ENCODE measurements at regions not wholly inside any gene's neighbourhood (a gene's known extent, or its start where the extent isn't known, plus 50 kb on each side); places are given as distances from the start of the nearest gene placed in this dataset.

GRCh38 chr5:61906820-61907219 lies 399.2 kb upstream of the KIF2A start:
- H3K4me1 ChIP-seq (ENCODE audit: control insufficient read depth, insufficient read depth, low read length): no peaks in the 10 kb centered on the region
- H3K9me3 ChIP-seq (ENCODE audit: control insufficient read depth, insufficient read depth, low read length): no peaks in the 10 kb centered on the region
- no peak overlapping the region for H3K4me3 ChIP-seq (ENCODE audit: low read depth, low read length)
- H3K36me3 ChIP-seq (ENCODE audit: control insufficient read depth, insufficient read depth, low read length): no peaks in the 10 kb centered on the region
- no peak overlapping the region for H3K27ac ChIP-seq (ENCODE audit: low read depth, low read length)
- no peak overlapping the region for H3K9ac ChIP-seq (ENCODE audit: low read depth, low read length)
- H3K27me3 ChIP-seq (ENCODE audit: control insufficient read depth, insufficient read depth, low read length): no peaks in the 10 kb centered on the region

DNA sequence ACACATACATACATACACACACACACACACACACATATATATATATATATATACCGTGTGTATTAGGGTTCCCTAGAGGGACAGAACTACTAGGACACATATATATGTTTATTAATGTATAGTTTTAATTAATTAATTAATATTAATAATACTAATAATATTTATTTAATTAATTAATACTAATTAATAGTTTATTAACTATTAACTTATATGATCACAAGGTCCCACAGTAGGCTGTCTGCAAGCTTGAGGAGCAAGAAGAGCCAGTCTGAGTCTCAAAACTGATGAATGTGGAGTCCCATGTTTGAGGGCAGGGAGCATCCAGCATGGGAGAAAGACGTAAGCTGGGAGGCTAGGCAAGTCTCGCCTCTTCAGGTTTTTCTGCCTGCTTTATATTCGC lies 398.0 kb upstream of the KIF2A start:
- Histone ChIP-seq H3K27ac (ENCODE audit: low read depth, low read length) (no peak overlapping the region), H3K4me1 (ENCODE audit: control insufficient read depth, insufficient read depth, low read length) (no peaks in the 10 kb centered on the region), H3K4me3 (ENCODE audit: low read depth, low read length) (no peak overlapping the region), H3K9me3 (ENCODE audit: control insufficient read depth, insufficient read depth, low read length) (peaks cover 7% of the 10 kb centered on the region; the same call in 1 of the 2 replicates), H3K36me3 (ENCODE audit: control insufficient read depth, insufficient read depth, low read length) (no peaks in the 10 kb centered on the region), H3K9ac (ENCODE audit: low read depth, low read length) (no peak overlapping the region), H3K27me3 (ENCODE audit: control insufficient read depth, insufficient read depth, low read length) (no peaks in the 10 kb centered on the region)

DNA sequence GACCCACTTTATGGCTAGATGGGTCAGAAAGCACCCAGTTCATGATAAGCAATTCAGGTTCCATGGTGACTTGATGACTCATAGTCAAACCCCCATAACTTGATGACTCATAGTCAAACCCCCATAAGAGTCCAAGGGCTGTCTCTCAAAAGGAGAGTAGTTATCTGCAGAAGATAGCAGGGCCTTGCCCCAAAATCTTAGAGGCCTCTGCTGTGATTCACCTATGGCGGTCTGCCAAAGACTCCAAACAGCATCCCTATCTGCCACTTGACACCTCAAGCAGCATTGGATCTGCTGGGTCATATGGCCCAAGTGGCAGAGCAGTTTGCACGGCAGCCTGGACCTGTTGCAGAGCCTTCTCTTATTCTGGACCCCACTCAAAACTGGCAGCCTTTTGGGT lies 395.2 kb upstream of the KIF2A start:
- H3K4me3 ChIP-seq (ENCODE audit: low read depth, low read length): no peak overlapping the region
- no peaks in the 10 kb centered on the region for H3K27me3 ChIP-seq (ENCODE audit: control insufficient read depth, insufficient read depth, low read length)
- no peak overlapping the region for H3K9ac ChIP-seq (ENCODE audit: low read depth, low read length)
- no peak overlapping the region for H3K27ac ChIP-seq (ENCODE audit: low read depth, low read length)
- peaks cover 7% of the 10 kb centered on the region; the same call in 1 of the 2 replicates for H3K9me3 ChIP-seq (ENCODE audit: control insufficient read depth, insufficient read depth, low read length)
- no peaks in the 10 kb centered on the region for H3K4me1 ChIP-seq (ENCODE audit: control insufficient read depth, insufficient read depth, low read length)
- H3K36me3 ChIP-seq (ENCODE audit: control insufficient read depth, insufficient read depth, low read length): no peaks in the 10 kb centered on the region

GRCh38 chr5:61912559-61912958 lies 393.4 kb upstream of the KIF2A start:
- Histone ChIP-seq H3K36me3 (ENCODE audit: control insufficient read depth, insufficient read depth, low read length) (no peaks in the 10 kb centered on the region), H3K9me3 (ENCODE audit: control insufficient read depth, insufficient read depth, low read length) (peaks cover 7% of the 10 kb centered on the region; the same call in 1 of the 2 replicates), H3K27me3 (ENCODE audit: control insufficient read depth, insufficient read depth, low read length) (no peaks in the 10 kb centered on the region), H3K9ac (ENCODE audit: low read depth, low read length) (no peak overlapping the region), H3K27ac (ENCODE audit: low read depth, low read length) (no peak overlapping the region), H3K4me1 (ENCODE audit: control insufficient read depth, insufficient read depth, low read length) (no peaks in the 10 kb centered on the region), H3K4me3 (ENCODE audit: low read depth, low read length) (no peak overlapping the region)

DNA sequence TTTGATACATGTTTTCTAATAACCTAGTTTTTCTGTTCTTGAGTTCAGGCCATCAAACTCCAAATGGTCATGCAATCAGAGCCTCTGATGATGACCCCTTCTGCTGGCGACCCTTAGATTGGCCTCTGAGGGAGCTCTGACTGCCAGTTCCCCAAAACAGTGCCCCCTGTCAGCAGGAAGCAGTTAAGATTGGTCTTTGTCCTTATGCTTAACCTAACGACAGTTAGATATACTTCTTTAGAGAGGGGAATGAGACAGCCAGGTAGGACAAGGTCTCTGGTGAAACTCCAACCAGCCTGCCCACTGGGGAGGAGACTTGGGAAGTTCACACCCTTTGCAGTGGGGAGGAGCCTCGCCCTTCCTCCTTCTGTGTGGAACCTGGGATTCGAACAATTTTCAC lies 390.4 kb upstream of the KIF2A start:
- peaks cover 7% of the 10 kb centered on the region; the same call in 1 of the 2 replicates for H3K9me3 ChIP-seq (ENCODE audit: control insufficient read depth, insufficient read depth, low read length)
- H3K27ac ChIP-seq (ENCODE audit: low read depth, low read length): no peak overlapping the region
- H3K4me3 ChIP-seq (ENCODE audit: low read depth, low read length): no peak overlapping the region

GRCh38 chr5:61916621-61917620 lies 389.1 kb upstream of the KIF2A start:
- Histone ChIP-seq H3K4me3 (ENCODE audit: low read depth, low read length) (no peak overlapping the region), H3K9me3 (ENCODE audit: control insufficient read depth, insufficient read depth, low read length) (peaks cover 7% of the 10 kb centered on the region; the same call in 1 of the 2 replicates), H3K27ac (ENCODE audit: low read depth, low read length) (no peak overlapping the region), H3K36me3 (ENCODE audit: control insufficient read depth, insufficient read depth, low read length) (no peaks in the 10 kb centered on the region), H3K27me3 (ENCODE audit: control insufficient read depth, insufficient read depth, low read length) (no peaks in the 10 kb centered on the region), H3K4me1 (ENCODE audit: control insufficient read depth, insufficient read depth, low read length) (no peaks in the 10 kb centered on the region), H3K9ac (ENCODE audit: low read depth, low read length) (no peak overlapping the region)

More for the DNA sequence above, 390.4 kb upstream of the KIF2A start:
- H3K4me1 ChIP-seq (ENCODE audit: control insufficient read depth, insufficient read depth, low read length): no peaks in the 10 kb centered on the region
- no peaks in the 10 kb centered on the region for H3K27me3 ChIP-seq (ENCODE audit: control insufficient read depth, insufficient read depth, low read length)
- H3K36me3 ChIP-seq (ENCODE audit: control insufficient read depth, insufficient read depth, low read length): no peaks in the 10 kb centered on the region
- H3K9ac ChIP-seq (ENCODE audit: low read depth, low read length): no peak overlapping the region

DNA sequence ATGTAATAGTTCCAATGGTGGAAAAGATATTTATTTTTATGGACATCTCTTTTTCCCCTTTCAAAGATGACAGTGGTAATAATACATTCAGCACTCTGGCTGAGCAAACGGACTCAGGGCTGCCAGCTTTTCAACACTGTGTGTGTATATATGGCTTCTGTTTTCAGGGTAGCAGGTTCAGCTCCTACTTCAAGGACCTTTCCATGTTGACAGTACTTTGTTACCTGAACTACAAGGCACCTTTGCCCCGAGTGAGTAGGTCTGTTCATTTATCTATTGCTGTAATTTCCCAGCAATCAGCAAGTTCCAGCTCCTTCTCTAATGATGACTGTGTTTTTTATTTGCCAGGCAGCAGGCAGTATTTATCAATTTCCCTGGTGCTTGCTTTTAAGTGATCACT lies 387.4 kb upstream of the KIF2A start:
- H3K36me3 ChIP-seq (ENCODE audit: control insufficient read depth, insufficient read depth, low read length): no peaks in the 10 kb centered on the region
- no peak overlapping the region for H3K9ac ChIP-seq (ENCODE audit: low read depth, low read length)
- H3K4me1 ChIP-seq (ENCODE audit: control insufficient read depth, insufficient read depth, low read length): no peaks in the 10 kb centered on the region
- no peaks in the 10 kb centered on the region for H3K9me3 ChIP-seq (ENCODE audit: control insufficient read depth, insufficient read depth, low read length)
- no peaks in the 10 kb centered on the region for H3K27me3 ChIP-seq (ENCODE audit: control insufficient read depth, insufficient read depth, low read length)
- H3K27ac ChIP-seq (ENCODE audit: low read depth, low read length): no peak overlapping the region
- H3K4me3 ChIP-seq (ENCODE audit: low read depth, low read length): no peak overlapping the region

DNA sequence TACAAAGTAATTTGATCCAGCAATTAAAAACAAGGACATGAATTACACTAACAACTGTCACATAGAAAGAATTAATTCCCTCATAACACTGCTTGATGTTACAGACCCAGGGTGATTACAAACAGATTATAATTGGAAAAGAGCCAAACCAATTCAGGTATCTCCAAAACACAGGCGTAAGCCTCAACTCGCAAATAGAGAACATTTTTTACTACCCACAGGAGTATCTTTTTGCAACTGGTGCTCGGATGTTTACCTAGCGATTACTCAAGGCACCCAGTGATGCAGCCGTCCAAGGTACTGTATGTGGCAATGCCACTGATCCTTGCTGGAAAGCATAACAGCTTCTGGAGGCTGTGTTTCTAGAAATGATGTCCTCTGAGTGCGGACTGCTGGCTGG lies 386.1 kb upstream of the KIF2A start:
- Histone ChIP-seq H3K4me3 (ENCODE audit: low read depth, low read length) (no peak overlapping the region), H3K27me3 (ENCODE audit: control insufficient read depth, insufficient read depth, low read length) (no peaks in the 10 kb centered on the region), H3K9ac (ENCODE audit: low read depth, low read length) (no peak overlapping the region)

DNA sequence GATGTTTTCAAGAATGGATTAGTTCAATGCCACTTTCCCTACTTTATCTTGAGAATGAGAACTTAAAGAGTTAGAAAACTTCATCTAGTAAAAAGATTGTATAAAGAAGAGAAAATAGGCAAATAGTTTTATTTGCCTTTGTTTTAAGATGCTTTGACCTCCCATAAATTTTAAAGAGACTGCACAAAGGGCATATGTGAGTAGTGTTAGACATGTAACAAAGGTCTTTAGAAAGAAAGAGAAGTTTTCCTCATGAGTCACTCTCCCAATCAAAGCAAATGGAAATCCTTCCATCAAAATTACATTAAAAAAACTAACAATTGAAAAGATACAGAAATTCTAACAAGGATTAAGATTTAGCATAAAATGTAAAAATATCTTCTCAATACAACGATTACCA lies 381.8 kb upstream of the KIF2A start:
- H3K4me1 ChIP-seq (ENCODE audit: control insufficient read depth, insufficient read depth, low read length): peaks cover 13% of the 10 kb centered on the region

More for the DNA sequence above, 386.1 kb upstream of the KIF2A start:
- peaks cover 11% of the 10 kb centered on the region for H3K4me1 ChIP-seq (ENCODE audit: control insufficient read depth, insufficient read depth, low read length)
- no peaks in the 10 kb centered on the region for H3K36me3 ChIP-seq (ENCODE audit: control insufficient read depth, insufficient read depth, low read length)
- H3K9me3 ChIP-seq (ENCODE audit: control insufficient read depth, insufficient read depth, low read length): no peaks in the 10 kb centered on the region
- no peak overlapping the region for H3K27ac ChIP-seq (ENCODE audit: low read depth, low read length)

GRCh38 chr5:61926911-61927310 lies 379.1 kb upstream of the KIF2A start:
- Histone ChIP-seq H3K9me3 (ENCODE audit: control insufficient read depth, insufficient read depth, low read length) (no peaks in the 10 kb centered on the region), H3K27ac (ENCODE audit: low read depth, low read length) (no peak overlapping the region), H3K4me1 (ENCODE audit: control insufficient read depth, insufficient read depth, low read length) (peaks cover 13% of the 10 kb centered on the region), H3K4me3 (ENCODE audit: low read depth, low read length) (no peak overlapping the region), H3K27me3 (ENCODE audit: control insufficient read depth, insufficient read depth, low read length) (no peaks in the 10 kb centered on the region), H3K9ac (ENCODE audit: low read depth, low read length) (no peak overlapping the region), H3K36me3 (ENCODE audit: control insufficient read depth, insufficient read depth, low read length) (no peaks in the 10 kb centered on the region)

More for the DNA sequence above, 381.8 kb upstream of the KIF2A start:
- Histone ChIP-seq H3K9me3 (ENCODE audit: control insufficient read depth, insufficient read depth, low read length) (no peaks in the 10 kb centered on the region), H3K27ac (ENCODE audit: low read depth, low read length) (no peak overlapping the region), H3K27me3 (ENCODE audit: control insufficient read depth, insufficient read depth, low read length) (no peaks in the 10 kb centered on the region), H3K36me3 (ENCODE audit: control insufficient read depth, insufficient read depth, low read length) (no peaks in the 10 kb centered on the region), H3K4me3 (ENCODE audit: low read depth, low read length) (no peak overlapping the region), H3K9ac (ENCODE audit: low read depth, low read length) (no peak overlapping the region)

DNA sequence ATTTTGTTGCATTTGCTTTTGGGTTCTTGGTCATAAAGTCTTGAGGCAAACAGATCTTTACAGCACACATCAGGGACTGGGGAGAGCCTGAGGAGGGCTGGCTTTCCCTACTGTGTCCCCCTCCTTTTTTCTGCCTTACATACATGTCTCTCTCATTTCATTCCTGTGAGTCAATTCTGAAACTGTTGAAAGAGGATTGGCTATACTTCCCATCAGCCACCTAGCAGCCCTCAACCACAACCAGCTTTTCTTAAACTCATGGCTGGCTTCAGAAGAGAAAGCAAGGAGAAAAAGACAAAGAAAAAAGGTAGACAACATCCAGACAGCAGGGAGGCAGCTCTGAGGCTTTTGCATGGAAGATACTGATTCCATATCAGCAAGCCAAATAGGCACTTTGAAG lies 374.8 kb upstream of the KIF2A start:
- no peaks in the 10 kb centered on the region for H3K4me1 ChIP-seq (ENCODE audit: control insufficient read depth, insufficient read depth, low read length)
- no peak overlapping the region for H3K27ac ChIP-seq (ENCODE audit: low read depth, low read length)
- no peaks in the 10 kb centered on the region for H3K27me3 ChIP-seq (ENCODE audit: control insufficient read depth, insufficient read depth, low read length)
- no peak overlapping the region for H3K4me3 ChIP-seq (ENCODE audit: low read depth, low read length)
- no peak overlapping the region for H3K9ac ChIP-seq (ENCODE audit: low read depth, low read length)
- no peaks in the 10 kb centered on the region for H3K36me3 ChIP-seq (ENCODE audit: control insufficient read depth, insufficient read depth, low read length)
- no peaks in the 10 kb centered on the region for H3K9me3 ChIP-seq (ENCODE audit: control insufficient read depth, insufficient read depth, low read length)
